ENCODE measurements at regions not wholly inside any gene's neighbourhood (a gene's known extent, or its start where the extent isn't known, plus 50 kb on each side); places are given as distances from the start of the nearest gene placed in this dataset.

- no peak for TF ChIP-seq ZNF70 (CRISPR knock-in tag; IDR thresholded peaks at IDR 0.05)
- TF ChIP-seq ARNTL (CRISPR knock-in tag; IDR thresholded peaks at IDR 0.05; ENCODE audit: borderline replicate concordance, low read depth) = no peak
- no peak for TF ChIP-seq GLIS3 (CRISPR knock-in tag; IDR thresholded peaks at IDR 0.05)
- no peak for TF ChIP-seq ISL1 (CRISPR knock-in tag; IDR thresholded peaks at IDR 0.05)
- TF ChIP-seq, protein P1, sequence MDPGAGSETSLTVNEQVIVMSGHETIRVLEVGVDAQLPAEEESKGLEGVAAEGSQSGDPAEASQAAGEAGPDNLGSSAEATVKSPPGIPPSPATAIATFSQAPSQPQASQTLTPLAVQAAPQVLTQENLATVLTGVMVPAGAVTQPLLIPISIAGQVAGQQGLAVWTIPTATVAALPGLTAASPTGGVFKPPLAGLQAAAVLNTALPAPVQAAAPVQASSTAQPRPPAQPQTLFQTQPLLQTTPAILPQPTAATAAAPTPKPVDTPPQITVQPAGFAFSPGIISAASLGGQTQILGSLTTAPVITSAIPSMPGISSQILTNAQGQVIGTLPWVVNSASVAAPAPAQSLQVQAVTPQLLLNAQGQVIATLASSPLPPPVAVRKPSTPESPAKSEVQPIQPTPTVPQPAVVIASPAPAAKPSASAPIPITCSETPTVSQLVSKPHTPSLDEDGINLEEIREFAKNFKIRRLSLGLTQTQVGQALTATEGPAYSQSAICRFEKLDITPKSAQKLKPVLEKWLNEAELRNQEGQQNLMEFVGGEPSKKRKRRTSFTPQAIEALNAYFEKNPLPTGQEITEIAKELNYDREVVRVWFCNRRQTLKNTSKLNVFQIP (CRISPR knock-in tag; IDR thresholded peaks at IDR 0.05; ENCODE audit: borderline replicate concordance, low read depth) = no peak
- TF ChIP-seq RARB (CRISPR knock-in tag; IDR thresholded peaks at IDR 0.05) = no peak
- TF ChIP-seq CSDC2 (CRISPR knock-in tag; IDR thresholded peaks at IDR 0.05) = no peak
- no peak for ATAC-seq
Measured at GRCh38 chr1:221002601-221003000, 123.4 kb downstream of the HLX start.

GRCh38 chr1:221011145-221011544 lies 131.9 kb downstream of the HLX start:
- no peak for ATAC-seq
- no peak for TF ChIP-seq TCF4 (CRISPR knock-in tag; IDR thresholded peaks at IDR 0.05; ENCODE audit: borderline replicate concordance)
- TF ChIP-seq TOX (CRISPR knock-in tag; IDR thresholded peaks at IDR 0.05; ENCODE audit: borderline replicate concordance) = no peak
- TF ChIP-seq ZNF565 (CRISPR knock-in tag; conservative IDR thresholded peaks at IDR 0.05; ENCODE audit: low read depth) = no peak
- TF ChIP-seq GLIS3 (CRISPR knock-in tag; IDR thresholded peaks at IDR 0.05) = no peak
- no peak for TF ChIP-seq CSRNP3 (CRISPR knock-in tag; IDR thresholded peaks at IDR 0.05)

GRCh38 chr1:221012120-221012519 lies 132.9 kb downstream of the HLX start:
- TF ChIP-seq, protein P1 (CRISPR knock-in tag; IDR thresholded peaks at IDR 0.05; ENCODE audit: borderline replicate concordance, low read depth) = no peak
- TF ChIP-seq TCF4 (CRISPR knock-in tag; IDR thresholded peaks at IDR 0.05; ENCODE audit: borderline replicate concordance) (no peak), RARB (CRISPR knock-in tag; IDR thresholded peaks at IDR 0.05) (no peak), ZNF565 (CRISPR knock-in tag; conservative IDR thresholded peaks at IDR 0.05; ENCODE audit: low read depth) (no peak), OSR1 (CRISPR knock-in tag; IDR thresholded peaks at IDR 0.05) (no peak), ESRRG (CRISPR knock-in tag; IDR thresholded peaks at IDR 0.05) (no peak), TOX (CRISPR knock-in tag; IDR thresholded peaks at IDR 0.05; ENCODE audit: borderline replicate concordance) (no peak), ZFP30 (CRISPR knock-in tag; IDR thresholded peaks at IDR 0.05) (no peak), ZC3H10 (CRISPR knock-in tag; IDR thresholded peaks at IDR 0.05) (no peak), CSDC2 (CRISPR knock-in tag; IDR thresholded peaks at IDR 0.05) (no peak), SNAI2 (CRISPR knock-in tag; IDR thresholded peaks at IDR 0.05) (no peak), BACH2 (CRISPR knock-in tag; IDR thresholded peaks at IDR 0.05; ENCODE audit: borderline replicate concordance) (no peak), PATZ1 (CRISPR knock-in tag; IDR thresholded peaks at IDR 0.05; ENCODE audit: borderline replicate concordance) (no peak), GLIS3 (CRISPR knock-in tag; IDR thresholded peaks at IDR 0.05) (no peak), ARNTL (CRISPR knock-in tag; IDR thresholded peaks at IDR 0.05; ENCODE audit: borderline replicate concordance, low read depth) (no peak)

DNA sequence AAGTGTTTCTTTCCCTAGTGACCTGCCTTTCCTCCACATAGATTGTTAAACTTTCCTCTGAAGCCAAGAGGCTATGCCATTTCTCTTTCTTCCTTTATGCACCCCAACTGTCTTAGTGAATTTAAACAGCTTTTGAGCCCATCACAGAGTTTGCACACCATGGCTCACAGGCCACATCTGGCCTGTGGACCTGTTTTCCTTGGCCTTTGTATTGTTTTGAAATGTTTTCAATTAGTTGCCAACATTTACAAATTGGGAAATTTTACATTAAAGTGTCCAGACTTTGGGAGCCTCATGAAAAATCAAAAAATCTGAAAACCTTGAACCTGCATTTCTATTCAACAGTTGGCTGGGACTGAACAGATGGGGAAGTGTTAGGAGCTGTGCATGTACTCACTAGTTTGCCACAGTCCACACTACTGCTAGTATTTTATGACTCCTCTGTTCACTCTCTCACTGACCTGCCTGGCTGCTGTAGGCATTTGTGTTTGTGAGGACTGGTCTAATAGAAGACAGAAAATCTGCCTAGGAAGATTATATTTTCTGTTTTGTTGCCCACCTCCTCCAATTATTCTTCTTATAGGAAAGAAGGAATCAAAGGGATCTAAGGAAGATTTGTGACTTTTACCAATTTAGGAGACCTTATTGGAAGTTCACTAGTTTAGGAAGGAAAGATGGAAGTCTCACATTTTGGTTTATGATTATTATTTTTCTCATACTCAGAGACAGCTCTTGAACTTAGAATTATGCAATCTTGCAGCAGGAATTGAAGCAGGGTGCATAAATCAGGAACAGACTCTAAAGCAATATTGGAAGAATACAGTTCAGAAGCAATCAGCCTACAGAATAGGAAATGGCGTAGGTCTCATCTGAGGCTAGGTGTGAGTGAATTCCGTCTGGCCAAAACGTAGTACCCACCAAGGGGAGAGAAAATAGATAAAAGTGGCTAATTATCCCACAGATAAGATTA lies 134.7 kb downstream of the HLX start:
- ATAC-seq = no peak
- TF ChIP-seq, protein P2, sequence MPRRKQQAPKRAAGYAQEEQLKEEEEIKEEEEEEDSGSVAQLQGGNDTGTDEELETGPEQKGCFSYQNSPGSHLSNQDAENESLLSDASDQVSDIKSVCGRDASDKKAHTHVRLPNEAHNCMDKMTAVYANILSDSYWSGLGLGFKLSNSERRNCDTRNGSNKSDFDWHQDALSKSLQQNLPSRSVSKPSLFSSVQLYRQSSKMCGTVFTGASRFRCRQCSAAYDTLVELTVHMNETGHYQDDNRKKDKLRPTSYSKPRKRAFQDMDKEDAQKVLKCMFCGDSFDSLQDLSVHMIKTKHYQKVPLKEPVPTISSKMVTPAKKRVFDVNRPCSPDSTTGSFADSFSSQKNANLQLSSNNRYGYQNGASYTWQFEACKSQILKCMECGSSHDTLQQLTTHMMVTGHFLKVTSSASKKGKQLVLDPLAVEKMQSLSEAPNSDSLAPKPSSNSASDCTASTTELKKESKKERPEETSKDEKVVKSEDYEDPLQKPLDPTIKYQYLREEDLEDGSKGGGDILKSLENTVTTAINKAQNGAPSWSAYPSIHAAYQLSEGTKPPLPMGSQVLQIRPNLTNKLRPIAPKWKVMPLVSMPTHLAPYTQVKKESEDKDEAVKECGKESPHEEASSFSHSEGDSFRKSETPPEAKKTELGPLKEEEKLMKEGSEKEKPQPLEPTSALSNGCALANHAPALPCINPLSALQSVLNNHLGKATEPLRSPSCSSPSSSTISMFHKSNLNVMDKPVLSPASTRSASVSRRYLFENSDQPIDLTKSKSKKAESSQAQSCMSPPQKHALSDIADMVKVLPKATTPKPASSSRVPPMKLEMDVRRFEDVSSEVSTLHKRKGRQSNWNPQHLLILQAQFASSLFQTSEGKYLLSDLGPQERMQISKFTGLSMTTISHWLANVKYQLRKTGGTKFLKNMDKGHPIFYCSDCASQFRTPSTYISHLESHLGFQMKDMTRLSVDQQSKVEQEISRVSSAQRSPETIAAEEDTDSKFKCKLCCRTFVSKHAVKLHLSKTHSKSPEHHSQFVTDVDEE (CRISPR knock-in tag; IDR thresholded peaks at IDR 0.05) = no peak
- TF ChIP-seq PPARA (CRISPR knock-in tag; IDR thresholded peaks at IDR 0.05; ENCODE audit: borderline replicate concordance) = no peak
- no peak for TF ChIP-seq ISL1 (CRISPR knock-in tag; IDR thresholded peaks at IDR 0.05)
- no peak for TF ChIP-seq GLIS3 (CRISPR knock-in tag; IDR thresholded peaks at IDR 0.05)
- no peak for TF ChIP-seq RARB (CRISPR knock-in tag; IDR thresholded peaks at IDR 0.05)
- no peak for TF ChIP-seq ESRRG (CRISPR knock-in tag; IDR thresholded peaks at IDR 0.05)
- TF ChIP-seq OSR1 (CRISPR knock-in tag; IDR thresholded peaks at IDR 0.05) = no peak
- no peak for TF ChIP-seq PATZ1 (CRISPR knock-in tag; IDR thresholded peaks at IDR 0.05; ENCODE audit: borderline replicate concordance)
- no peak for TF ChIP-seq CREB5 (CRISPR knock-in tag; IDR thresholded peaks at IDR 0.05; ENCODE audit: low read depth)

More at GRCh38 chr1:221012120-221012519, 132.9 kb downstream of the HLX start:
- no peak for ATAC-seq
